GM21576 (cell line): ENCODE measurements at regions not wholly inside any gene's neighbourhood (a gene's known extent, or its start where the extent isn't known, plus 50 kb on each side); places are given as distances from the start of the nearest gene placed in this dataset.

Experiments used
- ATAC-seq: cut with Tn5 transposase; IDR thresholded peaks from one replicate; pipeline ENCODE4 v1.9.1; 2021; ENCODE audit warnings: mild to moderate bottlenecking, moderate library complexity; ENCODE audit not compliant: unreplicated experiment

- ATAC-seq: no peak
Measured at GRCh38 chr4:57924951-57925350, 814.8 kb upstream of the IGFBP7 start.

- no peak for ATAC-seq
Measured at GRCh38 chr4:57916479-57916878, 806.3 kb upstream of the IGFBP7 start.

GRCh38 chr4:57911203-57911602, 801.0 kb upstream of the IGFBP7 start:
- no peak for ATAC-seq

GRCh38 chr4:57910151-57910550, 800.0 kb upstream of the IGFBP7 start:
- no peak for ATAC-seq

- no peak for ATAC-seq
Measured at GRCh38 chr4:57905965-57906364, 795.8 kb upstream of the IGFBP7 start.

GRCh38 chr4:57877047-57877458, 766.9 kb upstream of the IGFBP7 start:
- no peak for ATAC-seq

GRCh38 chr4:57875829-57876392, 765.7 kb upstream of the IGFBP7 start:
- no peak for ATAC-seq

GRCh38 chr4:57866468-57867171, 756.4 kb upstream of the IGFBP7 start:
- ATAC-seq: no peak

- peak; percentile 92 for ATAC-seq
Measured at GRCh38 chr4:57865264-57865663, 755.1 kb upstream of the IGFBP7 start.

GRCh38 chr4:57854748-57855147, 744.6 kb upstream of the IGFBP7 start:
- no peak for ATAC-seq

GRCh38 chr4:57850141-57850540, 740.0 kb upstream of the IGFBP7 start:
- ATAC-seq: no peak

- no peak for ATAC-seq
Measured at GRCh38 chr4:57832083-57832482, 721.9 kb upstream of the IGFBP7 start.

- no peak for ATAC-seq
Measured at GRCh38 chr4:57789666-57790065, 679.5 kb upstream of the IGFBP7 start.

GRCh38 chr4:57777876-57778275, 667.7 kb upstream of the IGFBP7 start:
- no peak for ATAC-seq

- no peak for ATAC-seq
Measured at GRCh38 chr4:57774681-57775080, 664.5 kb upstream of the IGFBP7 start.

GRCh38 chr4:57774171-57774570, 664.0 kb upstream of the IGFBP7 start:
- no peak for ATAC-seq

- no peak for ATAC-seq
Measured at GRCh38 chr4:57766341-57766740, 656.2 kb upstream of the IGFBP7 start.

- no peak for ATAC-seq
Measured at GRCh38 chr4:57764856-57765255, 654.7 kb upstream of the IGFBP7 start.

GRCh38 chr4:57763070-57763469, 652.9 kb upstream of the IGFBP7 start:
- ATAC-seq: no peak

- no peak for ATAC-seq
Measured at GRCh38 chr4:57740625-57741190, 630.5 kb upstream of the IGFBP7 start.

- ATAC-seq: no peak
Measured at GRCh38 chr4:57736781-57737180, 626.6 kb upstream of the IGFBP7 start.

- no peak for ATAC-seq
Measured at GRCh38 chr4:57734104-57734670, 624.0 kb upstream of the IGFBP7 start.
